ENCODE measurements at regions not wholly inside any gene's neighbourhood (a gene's known extent, or its start where the extent isn't known, plus 50 kb on each side); places are given as distances from the start of the nearest gene placed in this dataset.

DNA sequence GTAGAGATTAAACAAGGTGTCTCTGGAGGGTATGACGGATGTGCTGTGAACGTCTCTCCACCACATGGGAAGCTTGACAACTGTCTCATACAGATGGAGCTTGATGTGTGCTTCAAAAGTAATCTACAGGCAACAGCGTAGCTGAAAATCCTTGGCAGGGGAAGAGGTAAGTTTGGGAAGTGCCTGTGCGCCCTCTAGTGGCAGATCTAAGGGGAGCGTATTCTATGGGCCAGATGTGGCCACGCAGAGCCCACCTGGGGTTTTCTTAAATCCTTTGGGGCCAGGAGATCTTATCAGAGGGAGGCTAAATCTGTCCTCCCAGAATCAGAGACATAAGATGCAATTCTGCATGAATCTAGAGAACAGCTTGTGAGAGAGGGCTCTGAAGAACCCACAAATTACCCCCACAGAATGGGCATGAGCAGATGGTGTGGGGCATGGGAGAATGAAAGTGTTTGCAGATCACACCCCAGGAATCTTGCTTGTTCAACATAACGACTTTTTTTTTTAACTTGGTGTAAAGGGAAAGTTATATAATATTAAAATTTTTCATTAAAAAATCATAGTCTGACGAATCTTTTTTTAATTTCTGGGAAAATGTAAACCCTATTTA lies 91.2 kb upstream of the MPP7 start:
- DNase-seq: peak; percentile 71 to 82 (median 81)

DNA sequence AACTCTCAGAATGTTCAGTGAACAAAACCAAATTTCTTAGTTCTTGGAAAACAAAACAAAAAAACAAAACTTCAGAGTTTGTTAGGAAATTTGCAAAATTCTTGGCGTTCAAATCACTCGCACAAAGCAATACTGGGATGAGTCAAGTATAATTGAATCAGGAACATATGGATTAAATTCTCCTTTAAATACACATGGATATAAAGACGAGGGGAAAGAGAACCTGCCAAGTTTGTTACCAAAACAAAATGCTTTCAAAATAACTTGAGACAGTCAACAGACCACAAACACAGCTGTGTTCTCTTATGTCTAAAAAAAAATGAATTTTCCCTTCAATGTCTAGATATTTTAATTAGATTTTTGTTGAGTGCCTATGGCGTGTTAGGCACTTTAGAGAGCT lies 93.5 kb upstream of the MPP7 start:
- no peak for DNase-seq

- no peak for DNase-seq
Measured at GRCh38 chr10:28397229-28397628, 94.4 kb upstream of the MPP7 start.

DNA sequence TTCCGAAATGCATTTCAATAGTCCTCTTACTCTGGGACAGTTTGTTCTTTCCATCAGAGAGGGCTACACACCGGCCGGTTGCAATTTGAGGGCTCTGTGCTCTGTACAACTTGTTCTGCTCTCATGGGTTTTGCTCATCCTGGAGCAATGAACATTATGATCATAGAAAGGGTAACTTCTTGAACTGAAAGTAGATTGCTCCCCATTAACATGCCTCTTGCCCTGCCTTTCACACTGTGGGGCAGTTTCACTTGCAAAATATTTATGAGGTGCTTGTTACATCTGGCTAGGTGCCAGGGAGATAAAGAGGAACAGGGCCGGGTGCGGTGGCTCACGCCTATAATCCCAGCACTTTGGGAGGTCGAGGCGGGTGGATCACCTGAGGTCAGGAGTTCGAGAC lies 97.3 kb upstream of the MPP7 start:
- DNase-seq: peak in 2 of 3 donors; percentile 27 to 33

GRCh38 chr10:28400681-28401080 lies 97.8 kb upstream of the MPP7 start:
- peak; percentile 75 to 92 (median 88) for DNase-seq

GRCh38 chr10:28402611-28403073 lies 99.8 kb upstream of the MPP7 start:
- DNase-seq: peak; percentile 79 to 92 (median 88)

- peak; percentile 42 to 56 (median 43) for DNase-seq
Measured at GRCh38 chr10:28403090-28403489, 100.2 kb upstream of the MPP7 start.

DNA sequence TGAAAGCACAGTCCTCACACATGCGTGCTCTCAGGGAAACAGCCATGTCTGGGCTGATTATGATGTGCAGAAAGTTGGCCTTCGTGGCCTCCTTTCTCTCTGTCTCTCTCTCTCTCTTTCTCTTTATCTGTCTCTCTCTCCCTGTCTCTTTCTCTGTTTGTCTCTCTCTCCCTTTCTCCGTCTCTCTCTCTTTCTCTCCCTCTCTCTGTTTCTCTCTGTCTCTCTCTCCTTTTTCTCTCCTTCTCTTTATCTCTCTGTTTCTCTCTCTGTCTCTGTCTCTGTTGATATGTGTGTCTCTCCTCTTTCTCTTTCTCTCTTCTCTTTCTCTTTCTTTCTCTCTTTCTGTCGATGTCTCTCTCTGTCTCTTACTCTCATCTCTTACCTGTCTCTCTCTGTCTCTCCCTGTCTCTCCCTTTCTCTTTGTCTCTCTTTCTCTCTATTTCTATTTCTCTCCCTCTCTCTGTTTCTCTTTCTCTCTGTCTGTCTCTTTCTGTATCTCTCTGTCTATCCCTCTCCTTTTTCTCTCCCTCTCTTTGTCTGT lies 105.4 kb upstream of the MPP7 start:
- no peak for DNase-seq

DNA sequence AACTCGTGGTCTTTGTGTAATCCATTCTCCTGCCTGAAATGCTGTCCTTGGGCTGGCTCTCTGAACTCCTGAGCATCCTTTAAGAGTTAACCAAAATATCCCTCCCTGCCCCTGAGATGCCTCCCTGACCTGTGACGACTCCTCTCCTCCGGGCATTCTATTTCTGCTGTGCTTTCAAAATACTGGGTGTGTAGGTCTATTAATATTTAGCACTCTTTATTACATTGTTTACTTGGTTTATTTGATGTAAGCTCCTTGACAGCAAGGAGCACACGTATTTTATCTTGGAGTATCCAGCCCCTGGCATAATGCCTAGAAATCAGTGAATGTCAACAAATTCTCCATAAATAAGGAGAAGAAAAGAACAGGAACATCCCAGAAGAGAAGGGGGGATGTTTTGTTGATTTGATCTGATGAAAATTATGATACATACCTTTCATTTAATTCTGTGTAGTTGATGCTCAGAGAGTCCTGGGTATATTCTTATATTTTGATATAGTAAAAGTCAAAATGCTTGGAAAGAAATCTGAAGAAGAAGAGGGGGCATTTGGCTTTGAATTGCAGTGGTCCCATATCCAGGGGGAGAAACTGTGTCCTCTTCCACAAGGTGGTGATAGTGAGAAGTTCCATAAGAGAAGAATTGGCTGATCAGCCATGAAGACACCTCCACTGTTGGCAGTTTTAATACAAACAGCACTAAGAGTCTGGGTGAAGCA lies 107.7 kb upstream of the MPP7 start:
- DNase-seq: no peak

GRCh38 chr10:28411136-28411460 lies 108.2 kb upstream of the MPP7 start:
- no peak for DNase-seq

GRCh38 chr10:28411648-28412047 lies 108.8 kb upstream of the MPP7 start:
- DNase-seq: peak; percentile 80 to 85 (median 84)

GRCh38 chr10:28418069-28418468 lies 114.8 kb upstream of the WAC start:
- no peak for DNase-seq

- no peak for DNase-seq
Measured at GRCh38 chr10:28425422-28425821, 107.5 kb upstream of the WAC start.

- DNase-seq: no peak
Measured at GRCh38 chr10:28426392-28427159, 106.3 kb upstream of the WAC start.

- no peak for DNase-seq
Measured at GRCh38 chr10:28427376-28427775, 105.5 kb upstream of the WAC start.

DNA sequence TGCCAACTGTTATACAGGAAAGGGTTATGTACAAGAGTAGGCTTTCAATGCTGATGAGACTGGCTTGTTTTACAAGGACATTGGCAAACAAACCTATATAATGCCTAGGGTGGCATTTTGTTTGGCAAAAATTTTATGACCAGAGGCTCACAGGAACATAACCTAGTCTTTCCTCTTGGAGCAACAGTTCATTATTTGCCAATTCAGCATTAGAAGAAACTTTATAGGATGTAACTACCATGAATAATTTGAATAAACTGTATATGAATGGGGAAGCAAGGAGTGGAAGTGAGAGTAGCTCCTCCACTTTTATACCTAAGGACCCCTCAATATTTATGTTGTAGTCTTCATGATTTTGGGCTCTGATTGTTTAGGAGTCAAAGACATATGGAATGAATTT lies 103.9 kb upstream of the WAC start:
- DNase-seq: no peak

DNA sequence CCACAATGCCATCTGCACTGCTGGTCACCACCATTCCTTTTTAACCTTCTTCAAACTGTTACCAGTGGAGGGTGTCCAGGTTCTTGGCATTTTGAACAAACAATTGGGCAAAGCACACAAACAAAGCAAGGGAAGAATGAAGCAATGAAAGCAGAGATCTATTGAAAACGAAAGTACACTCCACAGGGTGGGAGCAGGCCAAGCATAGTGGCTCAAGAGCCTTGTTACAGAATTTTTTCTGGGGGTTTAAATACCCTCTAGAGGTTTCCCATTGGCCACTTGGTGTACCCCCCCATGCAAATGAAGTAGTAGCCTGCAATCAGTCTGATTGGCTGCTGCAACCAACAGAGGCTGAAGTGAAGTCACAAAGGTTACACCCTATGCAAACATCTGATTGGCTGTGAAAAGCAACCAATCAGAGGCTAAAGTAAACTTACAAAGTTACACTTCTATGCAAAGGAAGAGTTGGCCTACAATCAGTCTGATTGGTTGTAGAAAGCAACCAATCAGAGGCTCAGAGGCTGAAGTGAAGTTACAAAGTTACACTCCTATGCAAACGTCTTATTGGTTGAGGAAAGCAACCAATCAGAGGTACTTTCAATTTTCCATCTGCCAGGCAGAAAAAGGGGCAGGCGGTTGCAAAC lies 103.2 kb upstream of the WAC start:
- DNase-seq: no peak

DNA sequence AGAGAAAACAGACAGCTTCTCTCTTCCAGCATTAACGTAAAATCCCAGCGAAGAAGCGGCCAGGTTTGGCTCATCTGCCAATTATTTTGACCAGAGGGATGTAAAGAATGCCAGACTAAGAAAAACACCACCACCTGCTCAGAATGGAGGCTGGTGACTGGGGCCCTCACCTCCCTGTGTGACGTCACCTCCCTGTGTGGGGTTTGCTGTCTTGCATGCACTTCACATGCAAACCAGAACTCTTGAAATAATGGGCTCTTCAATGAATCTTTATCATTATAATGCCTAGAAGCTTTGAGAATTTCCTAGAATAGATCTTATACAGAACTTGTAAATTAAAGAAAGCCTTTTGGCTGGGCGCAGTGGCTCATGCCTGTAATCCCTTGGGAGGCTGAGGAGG lies 101.8 kb upstream of the WAC start:
- DNase-seq: no peak

DNA sequence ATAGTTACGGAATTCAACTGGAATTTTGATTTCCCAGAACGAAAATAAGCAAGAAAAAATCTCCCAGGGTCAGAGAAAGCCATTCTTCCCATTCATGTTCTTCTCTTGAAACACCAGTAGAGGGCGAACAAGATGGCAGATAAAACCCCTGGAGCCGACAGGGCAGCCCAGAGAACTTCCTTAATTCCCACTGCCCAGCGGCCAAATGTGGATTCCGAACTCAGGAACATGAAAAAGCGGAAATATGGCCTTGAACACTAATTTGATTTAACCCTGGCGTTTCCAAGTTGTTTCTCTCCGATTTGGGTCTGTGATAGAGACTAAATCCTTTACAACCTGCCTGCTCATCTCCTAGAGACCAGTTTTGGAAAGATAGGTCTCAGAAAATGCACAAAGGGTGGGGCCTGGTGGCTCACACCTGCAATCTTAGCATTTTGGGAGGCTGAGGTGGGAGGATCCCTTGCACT lies 100.7 kb upstream of the WAC start:
- peak; percentile 89 to 96 (median 93) for DNase-seq

DNA sequence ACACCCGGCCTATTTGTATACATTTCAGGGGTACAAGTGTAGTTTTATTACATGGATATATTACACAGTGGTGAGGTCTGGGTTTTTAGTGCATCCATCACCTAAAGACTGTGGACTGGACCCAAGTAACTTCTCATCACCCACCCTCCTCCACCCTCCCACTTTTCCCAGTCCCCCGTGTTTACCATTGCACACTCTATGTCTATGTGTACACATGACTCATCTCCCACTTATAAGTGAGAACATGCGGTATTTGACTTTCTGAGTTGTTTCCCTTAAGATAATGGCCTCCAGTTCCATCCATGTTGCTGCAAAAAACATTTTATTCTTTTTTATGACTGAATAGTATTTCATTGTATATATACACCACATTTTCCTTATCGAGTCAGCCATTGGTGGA lies 98.9 kb upstream of the WAC start:
- no peak for DNase-seq

- no peak for DNase-seq
Measured at GRCh38 chr10:28442403-28442802, 90.5 kb upstream of the WAC start.

GRCh38 chr10:28444031-28444430 lies 88.9 kb upstream of the WAC start:
- no peak for DNase-seq

DNA sequence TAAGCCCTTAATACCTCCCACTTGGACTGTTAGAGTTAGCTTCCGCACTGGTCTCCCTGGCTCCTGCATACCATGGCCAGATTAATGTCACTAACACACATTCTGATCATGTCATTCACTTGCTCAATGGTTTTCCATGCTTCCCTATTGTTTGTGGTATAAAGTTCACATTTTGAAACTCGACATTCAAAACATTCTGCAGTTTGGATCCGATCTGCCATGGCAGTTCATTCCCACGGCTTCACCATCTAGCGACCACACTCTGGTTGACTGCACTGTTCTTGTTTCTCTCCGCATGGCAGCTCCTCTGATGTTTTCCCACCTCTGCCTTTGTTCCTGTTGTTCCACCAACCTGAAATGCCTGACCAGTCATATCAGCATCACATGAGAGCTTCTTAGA lies 87.4 kb upstream of the WAC start:
- no peak for DNase-seq

All from suppressor macrophage treated with lipopolysaccharide for 1 hour (primary cell).